ENCODE measurements at regions not wholly inside any gene's neighbourhood (a gene's known extent, or its start where the extent isn't known, plus 50 kb on each side); places are given as distances from the start of the nearest gene placed in this dataset.
A peak's percentile ranks its signal among the peaks of the same experiment; 100 is the strongest.

DNA sequence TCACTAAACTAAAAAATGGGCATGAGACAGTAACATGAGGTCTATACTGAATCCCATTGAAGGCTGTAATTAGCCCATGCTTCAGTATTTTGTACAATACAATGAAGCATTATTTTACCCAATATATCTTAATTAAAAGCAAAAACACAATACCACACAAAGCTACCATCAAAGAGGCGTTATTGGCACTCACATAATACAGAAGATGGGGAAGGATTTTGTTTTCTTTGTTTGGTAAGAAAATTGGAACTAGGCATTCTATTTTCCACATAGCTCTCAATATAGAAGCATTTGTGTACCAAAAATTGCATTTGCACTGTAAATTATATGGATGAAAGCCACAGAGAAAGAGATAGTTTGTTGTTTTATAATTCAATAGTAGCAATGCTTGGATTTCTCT, 761.0 kb downstream of the EFNA5 start:
- no peak overlapping the region for H3K4me3 ChIP-seq
- ATAC-seq (ENCODE audit: low FRiP score in 2 of 2) (no peak), DNase-seq (no peak)
- H3K9me3 ChIP-seq, result no peaks in the 10 kb centered on the region
- WGBS, 2 donors, result 85 to 90% methylated on average over 1 of the region's 1 CpG
- H3K4me1 ChIP-seq, result no peaks in the 10 kb centered on the region
- H3K27me3 ChIP-seq, result no peaks in the 10 kb centered on the region
- H3K36me3 ChIP-seq, result no peaks in the 10 kb centered on the region
- H3K27ac ChIP-seq, result no peak overlapping the region
- TF ChIP-seq EP300 (IDR thresholded peaks at IDR 0.05) (no peak), POLR2AphosphoS5 (IDR thresholded peaks at IDR 0.05) (no peak), POLR2A (IDR thresholded peaks at IDR 0.05) (no peak)
- TF ChIP-seq, protein P1, sequence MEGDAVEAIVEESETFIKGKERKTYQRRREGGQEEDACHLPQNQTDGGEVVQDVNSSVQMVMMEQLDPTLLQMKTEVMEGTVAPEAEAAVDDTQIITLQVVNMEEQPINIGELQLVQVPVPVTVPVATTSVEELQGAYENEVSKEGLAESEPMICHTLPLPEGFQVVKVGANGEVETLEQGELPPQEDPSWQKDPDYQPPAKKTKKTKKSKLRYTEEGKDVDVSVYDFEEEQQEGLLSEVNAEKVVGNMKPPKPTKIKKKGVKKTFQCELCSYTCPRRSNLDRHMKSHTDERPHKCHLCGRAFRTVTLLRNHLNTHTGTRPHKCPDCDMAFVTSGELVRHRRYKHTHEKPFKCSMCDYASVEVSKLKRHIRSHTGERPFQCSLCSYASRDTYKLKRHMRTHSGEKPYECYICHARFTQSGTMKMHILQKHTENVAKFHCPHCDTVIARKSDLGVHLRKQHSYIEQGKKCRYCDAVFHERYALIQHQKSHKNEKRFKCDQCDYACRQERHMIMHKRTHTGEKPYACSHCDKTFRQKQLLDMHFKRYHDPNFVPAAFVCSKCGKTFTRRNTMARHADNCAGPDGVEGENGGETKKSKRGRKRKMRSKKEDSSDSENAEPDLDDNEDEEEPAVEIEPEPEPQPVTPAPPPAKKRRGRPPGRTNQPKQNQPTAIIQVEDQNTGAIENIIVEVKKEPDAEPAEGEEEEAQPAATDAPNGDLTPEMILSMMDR (IDR thresholded peaks at IDR 0.05), result no peak

- H3K27ac ChIP-seq, result no peak overlapping the region
- H3K36me3 ChIP-seq, result no peaks in the 10 kb centered on the region
- no peak for TF ChIP-seq POLR2AphosphoS5 (IDR thresholded peaks at IDR 0.05)
- no peak for TF ChIP-seq POLR2A (IDR thresholded peaks at IDR 0.05)
- TF ChIP-seq, protein P1 (IDR thresholded peaks at IDR 0.05), result no peak
- TF ChIP-seq EP300 (IDR thresholded peaks at IDR 0.05), result no peak
- no peaks in the 10 kb centered on the region for H3K27me3 ChIP-seq
- H3K4me1 ChIP-seq, result no peaks in the 10 kb centered on the region
- H3K9me3 ChIP-seq, result no peaks in the 10 kb centered on the region
- ATAC-seq (ENCODE audit: low FRiP score in 2 of 2) (no peak), DNase-seq (no peak)
- H3K4me3 ChIP-seq, result no peak overlapping the region
Observed at GRCh38 chr5:106907979-106908378, 762.8 kb downstream of the EFNA5 start.

DNA sequence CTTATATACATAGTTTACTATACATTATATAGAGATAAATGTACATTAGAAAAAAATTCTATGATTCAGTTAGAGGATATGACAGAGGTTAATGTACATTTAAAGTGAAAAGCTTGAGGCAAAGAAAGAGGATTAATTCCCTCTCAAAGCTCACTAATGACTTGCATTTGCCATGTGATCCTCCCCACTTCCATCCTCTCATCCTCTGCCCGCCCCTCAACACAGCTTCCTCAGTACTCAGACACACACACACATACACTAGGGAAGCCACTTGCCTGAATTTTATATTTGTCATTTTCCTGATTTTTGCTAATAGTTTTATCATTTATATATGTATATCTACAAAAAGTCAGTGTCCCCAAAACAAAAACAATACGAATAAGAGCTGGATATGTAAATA, 764.5 kb downstream of the EFNA5 start:
- Histone ChIP-seq H3K27me3 (no peaks in the 10 kb centered on the region), H3K36me3 (no peaks in the 10 kb centered on the region), H3K4me3 (no peak overlapping the region), H3K9me3 (no peaks in the 10 kb centered on the region), H3K4me1 (no peaks in the 10 kb centered on the region), H3K27ac (no peak overlapping the region)
- no peak for TF ChIP-seq EP300 (IDR thresholded peaks at IDR 0.05)
- TF ChIP-seq POLR2AphosphoS5 (IDR thresholded peaks at IDR 0.05), result no peak
- TF ChIP-seq POLR2A (IDR thresholded peaks at IDR 0.05), result no peak
- TF ChIP-seq, protein P1 (IDR thresholded peaks at IDR 0.05), result no peak
- ATAC-seq (ENCODE audit: low FRiP score in 2 of 2), result no peak
- 80 to 81% methylated on average over 2 of the region's 2 CpGs for WGBS, 2 donors
- DNase-seq, result no peak

GRCh38 chr5:106894964-106895363, 775.8 kb downstream of the EFNA5 start:
- H3K27ac ChIP-seq, result no peak overlapping the region
- H3K9me3 ChIP-seq, result no peaks in the 10 kb centered on the region
- WGBS, 2 donors, result 66 to 68% methylated on average over 2 of the region's 2 CpGs
- H3K4me1 ChIP-seq, result no peaks in the 10 kb centered on the region
- H3K27me3 ChIP-seq, result no peaks in the 10 kb centered on the region
- no peaks in the 10 kb centered on the region for H3K36me3 ChIP-seq
- TF ChIP-seq POLR2A (IDR thresholded peaks at IDR 0.05) (no peak), POLR2AphosphoS5 (IDR thresholded peaks at IDR 0.05) (no peak), EP300 (IDR thresholded peaks at IDR 0.05) (no peak)
- TF ChIP-seq, protein P1 (IDR thresholded peaks at IDR 0.05), result no peak
- ATAC-seq (ENCODE audit: low FRiP score in 2 of 2) (no peak), DNase-seq (peak in 1 of 2 donors; percentile 23)
- no peak overlapping the region for H3K4me3 ChIP-seq

- no peaks in the 10 kb centered on the region for H3K36me3 ChIP-seq
- ATAC-seq (ENCODE audit: low FRiP score in 2 of 2) (no peak), DNase-seq (no peak)
- H3K27ac ChIP-seq, result no peak overlapping the region
- H3K9me3 ChIP-seq, result no peaks in the 10 kb centered on the region
- H3K4me1 ChIP-seq, result no peaks in the 10 kb centered on the region
- TF ChIP-seq, protein P1 (IDR thresholded peaks at IDR 0.05), result no peak
- TF ChIP-seq POLR2AphosphoS5 (IDR thresholded peaks at IDR 0.05), result no peak
- no peak for TF ChIP-seq POLR2A (IDR thresholded peaks at IDR 0.05)
- TF ChIP-seq EP300 (IDR thresholded peaks at IDR 0.05), result no peak
- no peak overlapping the region for H3K4me3 ChIP-seq
- H3K27me3 ChIP-seq, result no peaks in the 10 kb centered on the region
Observed at GRCh38 chr5:106882035-106882434, 788.7 kb downstream of the EFNA5 start.
